NOMO-1 treated with dmso at 0.1 percent for 144 hours (cell line): ENCODE measurements at regions not wholly inside any gene's neighbourhood (a gene's known extent, or its start where the extent isn't known, plus 50 kb on each side); places are given as distances from the start of the nearest gene placed in this dataset.

ENCODE experiments used
- DNase-seq: peaks from one replicate; lab custom pipeline; 2025; ENCODE audit not compliant: unreplicated experiment; lab: John Stamatoyannopoulos, UW

DNA sequence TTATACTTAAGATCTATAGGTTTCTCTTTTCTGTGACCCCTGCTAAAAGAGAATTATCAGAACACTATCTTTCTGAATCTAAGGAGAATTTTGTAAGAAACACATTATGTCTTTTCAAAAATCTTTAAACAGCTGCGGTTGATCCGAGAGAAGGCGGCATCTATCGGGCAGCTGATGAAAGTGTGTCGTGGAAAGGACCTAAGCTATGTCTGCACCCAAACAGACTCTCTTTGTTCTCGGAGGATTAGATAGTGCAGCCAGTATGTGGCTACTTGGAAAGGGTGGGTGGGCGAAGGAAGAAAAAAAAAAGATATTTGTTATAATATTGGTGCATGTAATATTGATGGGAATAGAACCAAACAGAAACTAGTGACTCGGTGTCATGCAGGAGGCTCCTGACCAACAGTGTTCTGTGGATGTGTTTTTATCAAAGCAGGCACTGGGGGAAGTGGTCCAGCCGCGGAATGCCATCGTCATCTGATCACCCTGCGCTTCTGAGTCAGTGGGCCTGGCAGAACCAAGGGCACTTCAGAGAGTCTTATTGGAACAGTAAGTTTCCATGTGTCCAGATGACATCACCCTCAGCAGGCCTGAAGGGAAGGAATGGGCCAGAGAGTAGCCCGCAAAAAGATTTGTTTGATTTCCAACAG, 509.7 kb upstream of the AKR1E2 start:
- no peak for DNase-seq

GRCh38 chr10:4315551-4315950, 510.5 kb upstream of the AKR1E2 start:
- no peak for DNase-seq

- DNase-seq, result no peak
Measured at GRCh38 chr10:4313051-4313450, 513.0 kb upstream of the AKR1E2 start.

DNA sequence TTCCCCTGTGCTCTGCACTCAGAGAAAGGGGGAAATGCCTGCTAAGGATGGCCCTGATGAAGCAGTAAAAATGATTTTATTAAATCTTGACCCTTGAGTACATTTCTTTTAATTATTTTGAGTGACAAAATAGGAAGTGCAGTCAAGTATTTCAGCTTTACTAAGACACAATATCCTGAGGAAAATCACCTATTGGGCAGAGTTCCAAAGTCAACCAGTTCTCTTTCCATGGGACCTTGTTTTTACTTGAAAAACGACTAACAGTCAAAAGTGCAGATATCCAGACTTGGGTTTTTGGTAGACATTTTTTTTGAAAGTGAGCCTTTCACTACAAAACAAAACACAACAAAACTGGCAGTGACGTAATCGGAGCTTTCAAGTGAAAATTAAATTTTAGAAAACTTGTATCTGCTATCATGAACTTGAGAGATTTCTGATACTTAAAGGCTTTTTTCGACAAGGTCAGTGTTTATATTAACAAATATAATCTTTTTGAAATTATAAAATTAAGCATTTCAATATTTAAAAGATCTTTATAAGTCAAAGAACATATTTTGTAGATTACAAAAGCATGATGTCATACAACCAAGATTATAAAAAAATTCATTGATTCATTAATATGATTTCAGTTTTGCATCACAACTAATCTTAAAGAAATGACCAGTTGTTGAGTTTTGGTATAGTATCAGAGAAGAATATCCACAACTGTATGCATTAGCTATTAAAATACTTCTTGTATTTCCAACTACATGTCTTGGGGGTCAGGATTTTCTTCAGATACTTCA, 513.8 kb upstream of the AKR1E2 start:
- DNase-seq, result no peak

DNA sequence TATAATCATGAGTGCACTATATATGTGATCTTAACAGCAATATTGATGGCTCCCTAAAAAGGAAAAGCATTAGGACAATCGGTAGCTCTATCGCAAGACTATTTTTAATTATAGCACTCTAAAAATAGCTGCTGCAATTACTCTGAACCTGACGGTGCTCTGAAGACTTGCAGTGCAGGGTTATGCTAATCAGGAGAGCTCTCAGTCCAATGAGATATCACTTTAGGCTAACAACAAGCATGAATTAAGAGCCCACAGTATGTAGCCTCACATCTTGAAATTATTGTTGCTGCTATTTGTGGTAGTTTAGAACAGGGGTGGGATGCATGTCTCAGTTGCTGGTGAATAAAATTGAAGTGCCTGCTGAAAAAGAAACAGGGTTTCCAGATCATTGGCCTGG, 515.8 kb upstream of the AKR1E2 start:
- no peak for DNase-seq

- no peak for DNase-seq
Measured at GRCh38 chr10:4307910-4308309, 518.1 kb upstream of the AKR1E2 start.

DNA sequence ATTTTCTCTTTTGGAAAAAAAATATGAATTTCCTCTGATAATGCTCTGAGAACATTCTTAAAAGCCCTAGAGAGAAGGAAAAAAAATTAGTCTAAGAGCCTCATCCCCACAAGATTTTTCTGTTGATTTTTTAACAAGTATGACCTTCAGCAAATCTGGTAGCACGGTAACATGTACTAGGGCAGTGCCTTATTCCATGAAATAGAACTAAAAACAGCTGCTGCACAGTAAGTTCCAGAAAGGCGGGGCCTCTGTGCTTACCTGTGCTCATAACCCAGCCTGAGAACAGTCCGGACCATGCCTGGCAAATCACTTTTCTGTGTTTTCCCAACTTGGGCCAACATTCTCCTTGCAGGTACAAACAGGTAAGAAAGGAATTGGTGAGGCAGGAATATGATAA, 519.1 kb upstream of the AKR1E2 start:
- DNase-seq, result no peak

- no peak for DNase-seq
Measured at GRCh38 chr10:4303045-4303444, 518.0 kb upstream of the KLF6 start.

GRCh38 chr10:4301291-4302045, 516.5 kb upstream of the KLF6 start:
- DNase-seq, result no peak

DNA sequence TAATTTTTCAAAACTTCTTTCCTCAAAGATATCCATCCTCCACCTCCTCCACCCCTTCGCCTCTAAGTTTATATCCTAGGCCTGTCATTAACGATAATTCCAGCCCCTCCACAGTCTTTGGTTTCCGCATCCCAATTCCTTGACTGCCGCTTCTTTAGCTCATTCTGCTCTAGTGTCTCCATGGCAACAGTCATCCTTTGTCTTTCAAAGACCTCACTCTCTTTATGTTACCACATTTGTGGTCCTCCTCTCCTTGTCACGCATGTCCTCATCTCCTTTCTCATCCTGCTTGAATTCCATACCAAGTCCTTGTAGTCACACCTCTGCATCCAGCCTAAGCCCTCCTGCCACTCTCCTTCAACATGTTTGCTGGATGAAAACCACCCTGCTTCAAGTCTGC, 511.2 kb upstream of the KLF6 start:
- no peak for DNase-seq

DNA sequence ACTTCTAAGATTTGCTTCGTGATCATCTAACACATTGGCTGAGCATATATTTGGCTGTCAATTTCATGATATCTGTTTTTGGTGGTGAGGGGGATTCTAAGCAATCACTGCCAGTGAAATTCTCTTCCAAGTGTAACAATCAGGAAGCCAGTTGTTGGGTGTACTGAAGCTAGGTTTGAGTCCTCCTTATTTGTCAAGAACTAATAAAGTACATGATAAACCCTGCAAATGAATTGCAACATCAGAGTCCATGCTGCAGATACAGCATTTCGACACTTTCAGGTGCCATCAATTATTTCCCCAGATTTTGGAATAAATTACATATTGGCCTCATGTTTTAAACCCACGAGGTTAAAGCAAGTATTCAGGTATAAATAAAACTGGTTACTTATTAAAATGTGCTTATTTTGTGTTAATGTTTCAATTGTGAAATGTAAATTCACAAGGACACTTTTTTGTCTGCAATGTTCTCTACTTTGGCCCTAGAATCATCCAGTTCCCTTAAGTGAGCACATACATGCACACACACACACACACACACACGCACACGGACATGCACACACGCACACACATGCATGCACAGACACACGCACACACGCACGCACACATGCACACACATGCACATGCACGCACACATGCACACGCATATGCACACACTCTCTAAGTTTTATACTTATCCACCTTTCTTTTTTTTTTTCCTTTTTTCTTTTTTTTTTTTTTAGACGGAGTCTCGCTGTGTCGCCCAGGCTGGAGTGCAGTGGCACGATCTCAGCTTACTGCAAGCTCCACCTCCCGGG, 510.2 kb upstream of the KLF6 start:
- DNase-seq, result no peak

GRCh38 chr10:4294271-4294670, 509.3 kb upstream of the KLF6 start:
- no peak for DNase-seq

DNA sequence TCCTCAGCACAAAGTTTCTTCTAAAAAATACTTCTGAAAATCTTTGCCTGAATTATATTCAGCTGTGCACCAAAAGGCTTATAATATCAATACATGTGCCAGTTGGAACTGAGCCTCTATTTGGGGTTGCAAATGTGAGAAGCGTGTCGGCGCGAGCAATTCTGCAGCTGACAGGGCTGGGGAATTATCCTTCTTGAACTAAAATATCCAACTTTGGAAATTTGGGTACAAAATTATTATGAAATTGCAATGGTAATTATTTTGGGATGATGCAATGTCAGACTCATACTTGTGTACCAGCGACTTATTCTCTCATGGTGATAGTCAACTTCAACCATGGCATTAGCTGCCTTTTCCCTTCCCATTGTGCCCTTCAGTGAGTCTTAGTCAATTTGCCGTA, 507.0 kb upstream of the KLF6 start:
- no peak for DNase-seq

- no peak for DNase-seq
Measured at GRCh38 chr10:4285121-4285520, 500.1 kb upstream of the KLF6 start.

- no peak for DNase-seq
Measured at GRCh38 chr10:4283846-4284610, 499.0 kb upstream of the KLF6 start.

DNA sequence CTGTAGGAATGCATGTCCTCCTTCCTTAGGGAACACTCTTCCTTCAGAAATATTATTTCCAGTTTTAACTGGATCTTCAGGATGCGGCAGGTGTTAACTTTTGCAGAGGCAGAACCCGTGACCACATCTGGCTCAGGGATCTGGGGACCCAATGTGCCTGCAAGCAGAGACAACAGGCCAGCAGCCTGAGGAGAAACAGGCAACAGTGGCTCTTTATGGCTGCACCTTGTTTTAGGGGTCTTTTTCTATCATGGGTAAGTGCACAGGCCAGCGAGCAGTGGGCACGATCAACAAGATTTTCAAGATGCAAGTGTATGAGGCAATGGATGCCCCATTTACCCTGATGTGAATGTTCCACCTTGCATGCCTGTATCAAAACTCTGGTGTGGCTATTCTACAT, 497.5 kb upstream of the KLF6 start:
- DNase-seq, result no peak

DNA sequence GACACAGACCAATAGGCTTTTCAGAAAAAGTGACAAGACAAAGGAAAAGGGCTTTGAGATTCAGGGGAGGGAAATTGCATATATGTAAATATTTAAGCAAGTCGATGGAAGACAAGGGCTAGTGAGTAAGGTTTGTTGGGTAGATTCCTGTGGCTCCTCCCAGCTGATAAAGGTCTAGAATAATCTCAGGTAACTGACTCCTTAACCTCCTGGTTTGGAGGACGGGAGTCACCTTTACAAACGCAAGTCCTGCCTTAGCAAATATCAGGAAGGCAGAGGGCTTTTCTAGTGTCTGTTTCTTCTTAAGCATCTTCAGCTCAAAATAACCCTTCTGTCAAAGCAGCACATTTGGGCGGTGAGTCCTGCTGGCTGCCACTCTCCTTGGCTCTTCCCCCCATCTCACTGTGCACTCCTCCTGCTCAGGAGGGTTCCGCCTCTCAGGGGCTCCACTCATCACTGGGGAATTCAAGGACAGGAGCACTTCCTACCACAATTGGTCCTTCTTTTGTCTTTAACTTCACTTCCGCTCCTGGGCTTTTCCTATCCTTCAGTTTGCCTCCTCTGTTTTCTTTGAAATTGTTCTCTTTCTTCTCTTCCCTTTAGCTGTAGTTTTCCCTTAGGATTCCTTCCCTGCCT, 496.3 kb upstream of the KLF6 start:
- no peak for DNase-seq

GRCh38 chr10:4280461-4281189, 495.6 kb upstream of the KLF6 start:
- no peak for DNase-seq

DNA sequence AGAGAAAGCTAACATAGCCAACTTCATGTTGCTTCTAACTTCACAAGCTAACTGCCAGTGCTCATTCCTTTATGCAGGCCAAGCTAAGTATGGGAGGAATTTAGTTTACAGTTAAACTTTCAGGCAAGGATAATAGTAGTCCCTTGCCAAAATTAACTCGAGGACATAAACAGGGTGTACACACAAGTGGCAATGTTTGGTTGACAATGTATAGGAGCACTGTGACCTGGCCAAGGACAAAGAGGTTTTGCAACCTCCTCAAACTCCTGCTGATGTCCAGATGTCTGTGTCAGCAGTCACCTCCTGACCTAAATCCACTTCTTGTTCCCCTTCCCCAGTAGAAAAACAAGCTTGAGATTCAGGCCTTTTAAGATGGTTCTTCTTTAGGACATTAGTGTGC, 494.6 kb upstream of the KLF6 start:
- DNase-seq, result no peak
